ENCODE measurements at regions not wholly inside any gene's neighbourhood (a gene's known extent, or its start where the extent isn't known, plus 50 kb on each side); places are given as distances from the start of the nearest gene placed in this dataset.

DNA sequence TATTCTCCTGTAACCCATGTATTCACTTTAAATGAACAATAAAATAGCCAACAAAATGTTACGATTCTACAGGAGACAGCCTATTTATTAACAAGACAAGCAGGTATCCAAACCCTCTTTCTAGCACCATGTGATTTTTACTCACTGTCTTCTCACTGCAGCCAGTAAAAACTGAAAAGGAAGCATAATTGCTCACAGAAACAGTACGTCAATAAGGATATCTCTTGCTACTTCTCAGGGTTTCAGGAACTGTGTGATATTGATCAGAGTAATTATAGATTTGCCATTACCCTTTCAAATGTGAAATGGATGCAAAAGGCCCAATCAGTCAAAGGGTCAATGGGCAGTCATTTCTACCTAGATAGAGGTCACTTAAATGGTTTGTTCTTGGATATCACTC is 1473.8 kb upstream of the DDX18 start:
- TF ChIP-seq, protein P1, sequence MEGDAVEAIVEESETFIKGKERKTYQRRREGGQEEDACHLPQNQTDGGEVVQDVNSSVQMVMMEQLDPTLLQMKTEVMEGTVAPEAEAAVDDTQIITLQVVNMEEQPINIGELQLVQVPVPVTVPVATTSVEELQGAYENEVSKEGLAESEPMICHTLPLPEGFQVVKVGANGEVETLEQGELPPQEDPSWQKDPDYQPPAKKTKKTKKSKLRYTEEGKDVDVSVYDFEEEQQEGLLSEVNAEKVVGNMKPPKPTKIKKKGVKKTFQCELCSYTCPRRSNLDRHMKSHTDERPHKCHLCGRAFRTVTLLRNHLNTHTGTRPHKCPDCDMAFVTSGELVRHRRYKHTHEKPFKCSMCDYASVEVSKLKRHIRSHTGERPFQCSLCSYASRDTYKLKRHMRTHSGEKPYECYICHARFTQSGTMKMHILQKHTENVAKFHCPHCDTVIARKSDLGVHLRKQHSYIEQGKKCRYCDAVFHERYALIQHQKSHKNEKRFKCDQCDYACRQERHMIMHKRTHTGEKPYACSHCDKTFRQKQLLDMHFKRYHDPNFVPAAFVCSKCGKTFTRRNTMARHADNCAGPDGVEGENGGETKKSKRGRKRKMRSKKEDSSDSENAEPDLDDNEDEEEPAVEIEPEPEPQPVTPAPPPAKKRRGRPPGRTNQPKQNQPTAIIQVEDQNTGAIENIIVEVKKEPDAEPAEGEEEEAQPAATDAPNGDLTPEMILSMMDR (IDR thresholded peaks at IDR 0.05; ENCODE audit: low read depth, low read length, poor library complexity, severe bottlenecking), result no peak
- TF ChIP-seq EZH2phosphoT487 (IDR thresholded peaks at IDR 0.05; ENCODE audit: borderline replicate concordance, low read length), result no peak
